ENCODE measurements at regions not wholly inside any gene's neighbourhood (a gene's known extent, or its start where the extent isn't known, plus 50 kb on each side); places are given as distances from the start of the nearest gene placed in this dataset.
A peak's percentile ranks its signal among the peaks of the same experiment; 100 is the strongest.

DNA sequence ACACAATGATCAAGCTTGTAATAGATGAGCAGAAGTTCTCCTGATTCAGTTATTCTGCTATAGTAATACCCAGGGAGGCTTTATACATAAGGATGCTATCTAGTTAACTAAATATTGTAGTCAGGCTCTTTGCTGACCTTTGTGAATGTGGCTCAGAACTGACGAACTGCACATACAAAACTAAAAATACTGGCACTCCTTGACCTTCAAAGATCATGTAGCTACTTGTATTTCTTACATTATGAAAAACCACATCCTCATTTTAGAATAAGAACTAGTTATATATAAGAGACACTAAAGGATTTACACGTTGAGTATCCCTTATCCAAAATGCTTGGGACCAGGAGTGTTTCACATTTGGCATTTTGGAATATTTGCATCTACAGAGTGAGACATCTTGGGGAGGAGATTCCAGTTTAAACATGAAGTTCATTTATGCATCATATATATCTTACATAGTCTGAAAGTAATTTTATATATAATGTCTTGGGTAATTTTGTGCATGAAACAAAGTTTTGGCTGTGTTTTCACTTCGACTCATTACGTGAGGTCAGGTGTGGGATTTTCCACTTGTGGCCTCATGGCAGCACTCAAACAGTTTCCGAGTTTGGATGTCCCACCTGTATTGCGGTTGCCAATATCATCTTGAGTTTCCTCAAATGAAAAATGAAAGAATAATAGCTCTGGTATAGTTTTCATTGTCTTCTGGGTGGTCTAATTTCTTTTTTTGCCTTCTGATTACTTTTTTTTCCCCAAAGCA, 58.4 kb upstream of the FBXL7 start (continued):
- TF ChIP-seq, protein P1, sequence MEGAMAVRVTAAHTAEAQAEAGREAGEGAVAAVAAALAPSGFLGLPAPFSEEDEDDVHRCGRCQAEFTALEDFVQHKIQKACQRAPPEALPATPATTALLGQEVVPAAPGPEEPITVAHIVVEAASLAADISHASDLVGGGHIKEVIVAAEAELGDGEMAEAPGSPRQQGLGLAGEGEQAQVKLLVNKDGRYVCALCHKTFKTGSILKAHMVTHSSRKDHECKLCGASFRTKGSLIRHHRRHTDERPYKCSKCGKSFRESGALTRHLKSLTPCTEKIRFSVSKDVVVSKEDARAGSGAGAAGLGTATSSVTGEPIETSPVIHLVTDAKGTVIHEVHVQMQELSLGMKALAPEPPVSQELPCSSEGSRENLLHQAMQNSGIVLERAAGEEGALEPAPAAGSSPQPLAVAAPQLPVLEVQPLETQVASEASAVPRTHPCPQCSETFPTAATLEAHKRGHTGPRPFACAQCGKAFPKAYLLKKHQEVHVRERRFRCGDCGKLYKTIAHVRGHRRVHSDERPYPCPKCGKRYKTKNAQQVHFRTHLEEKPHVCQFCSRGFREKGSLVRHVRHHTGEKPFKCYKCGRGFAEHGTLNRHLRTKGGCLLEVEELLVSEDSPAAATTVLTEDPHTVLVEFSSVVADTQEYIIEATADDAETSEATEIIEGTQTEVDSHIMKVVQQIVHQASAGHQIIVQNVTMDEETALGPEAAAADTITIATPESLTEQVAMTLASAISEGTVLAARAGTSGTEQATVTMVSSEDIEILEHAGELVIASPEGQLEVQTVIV (IDR thresholded peaks at IDR 0.05; ENCODE audit: borderline replicate concordance, partially characterized antibody), result no peak
- no peak for TF ChIP-seq HDGF (IDR thresholded peaks at IDR 0.05)
- TF ChIP-seq IKZF1 (conservative IDR thresholded peaks at IDR 0.05), result peak; percentile 43; the same call in 1 of the 2 replicates
- TF ChIP-seq, protein P2, sequence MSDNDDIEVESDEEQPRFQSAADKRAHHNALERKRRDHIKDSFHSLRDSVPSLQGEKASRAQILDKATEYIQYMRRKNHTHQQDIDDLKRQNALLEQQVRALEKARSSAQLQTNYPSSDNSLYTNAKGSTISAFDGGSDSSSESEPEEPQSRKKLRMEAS (IDR thresholded peaks at IDR 0.05; ENCODE audit: low read depth, low read length), result no peak
- TF ChIP-seq RUNX3 (IDR thresholded peaks at IDR 0.05; ENCODE audit: low read length), result peak; percentile 93
- 0 out of 2 replicates have a peak, but pooled peaks have one; percentile 20 for TF ChIP-seq BMI1 (IDR thresholded peaks at IDR 0.05; ENCODE audit: borderline replicate concordance)
- no peak for TF ChIP-seq SMAD5 (IDR thresholded peaks at IDR 0.05; ENCODE audit: low read depth)
- TF ChIP-seq LARP7 (IDR thresholded peaks at IDR 0.05), result no peak
- TF ChIP-seq CREM (IDR thresholded peaks at IDR 0.05; ENCODE audit: low read depth), result peak; percentile 86
- TF ChIP-seq POLR2AphosphoS5 (IDR thresholded peaks at IDR 0.05; ENCODE audit: low read length), result no peak
- TF ChIP-seq POLR2AphosphoS2 (IDR thresholded peaks at IDR 0.05; ENCODE audit: low read depth, low read length), result no peak
- TF ChIP-seq HCFC1 (IDR thresholded peaks at IDR 0.05; ENCODE audit: low read length), result no peak
- TF ChIP-seq KAT2A (conservative IDR thresholded peaks at IDR 0.05; ENCODE audit: control insufficient read depth, low read depth, low read length), result no peak
- TF ChIP-seq, protein P3, sequence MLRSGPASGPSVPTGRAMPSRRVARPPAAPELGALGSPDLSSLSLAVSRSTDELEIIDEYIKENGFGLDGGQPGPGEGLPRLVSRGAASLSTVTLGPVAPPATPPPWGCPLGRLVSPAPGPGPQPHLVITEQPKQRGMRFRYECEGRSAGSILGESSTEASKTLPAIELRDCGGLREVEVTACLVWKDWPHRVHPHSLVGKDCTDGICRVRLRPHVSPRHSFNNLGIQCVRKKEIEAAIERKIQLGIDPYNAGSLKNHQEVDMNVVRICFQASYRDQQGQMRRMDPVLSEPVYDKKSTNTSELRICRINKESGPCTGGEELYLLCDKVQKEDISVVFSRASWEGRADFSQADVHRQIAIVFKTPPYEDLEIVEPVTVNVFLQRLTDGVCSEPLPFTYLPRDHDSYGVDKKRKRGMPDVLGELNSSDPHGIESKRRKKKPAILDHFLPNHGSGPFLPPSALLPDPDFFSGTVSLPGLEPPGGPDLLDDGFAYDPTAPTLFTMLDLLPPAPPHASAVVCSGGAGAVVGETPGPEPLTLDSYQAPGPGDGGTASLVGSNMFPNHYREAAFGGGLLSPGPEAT (IDR thresholded peaks at IDR 0.05; ENCODE audit: low read depth), result no peak
- TF ChIP-seq FOXM1 (IDR thresholded peaks at IDR 0.05; ENCODE audit: low read depth, low read length), result peak; percentile 96
- 0 out of 4 replicates have a peak, but pooled peaks of 1 of the 2 experiments have one; percentile 26 for TF ChIP-seq SRF (IDR thresholded peaks at IDR 0.05; ENCODE audit: low read depth in 2 of 2, low read length in 2 of 2)
